GM19193 (cell line): ENCODE measurements at regions not wholly inside any gene's neighbourhood (a gene's known extent, or its start where the extent isn't known, plus 50 kb on each side); places are given as distances from the start of the nearest gene placed in this dataset.

Experiments used
- POLR2A ChIP-seq: IDR thresholded peaks from 4 replicates; pipeline ENCODE4 v1.6.1; 2011; ENCODE audit not compliant: insufficient read depth, insufficient read length; ENCODE audit errors: extremely low read depth

GRCh38 chr7:101680406-101681145 is 51.5 kb upstream of the MYL10 start:
- no peak for TF ChIP-seq POLR2A

- TF ChIP-seq POLR2A, result no peak
Measured at GRCh38 chr7:101681170-101682007, 52.3 kb upstream of the MYL10 start.

- TF ChIP-seq POLR2A, result no peak
Measured at GRCh38 chr7:101684983-101685330, 55.9 kb upstream of the MYL10 start.

- TF ChIP-seq POLR2A, result no peak
Measured at GRCh38 chr7:101686030-101686429, 56.9 kb upstream of the MYL10 start.

- no peak for TF ChIP-seq POLR2A
Measured at GRCh38 chr7:101687081-101687480, 58.0 kb upstream of the MYL10 start.

GRCh38 chr7:101687791-101688182 is 58.7 kb upstream of the MYL10 start:
- no peak for TF ChIP-seq POLR2A

GRCh38 chr7:101688183-101688831 is 59.2 kb upstream of the MYL10 start:
- no peak for TF ChIP-seq POLR2A

GRCh38 chr7:101688995-101689907 is 60.2 kb upstream of the MYL10 start:
- no peak for TF ChIP-seq POLR2A

GRCh38 chr7:101690061-101690460 is 61.0 kb upstream of the MYL10 start:
- no peak for TF ChIP-seq POLR2A

- TF ChIP-seq POLR2A, result no peak
Measured at GRCh38 chr7:101691822-101692384, 62.8 kb upstream of the MYL10 start.

GRCh38 chr7:101693498-101694091 is 64.5 kb upstream of the MYL10 start:
- TF ChIP-seq POLR2A, result no peak

GRCh38 chr7:101698964-101699363 is 69.9 kb upstream of the MYL10 start:
- no peak for TF ChIP-seq POLR2A

- TF ChIP-seq POLR2A, result no peak
Measured at GRCh38 chr7:101699399-101699798, 70.3 kb upstream of the MYL10 start.
